ENCODE measurements at regions not wholly inside any gene's neighbourhood (a gene's known extent, or its start where the extent isn't known, plus 50 kb on each side); places are given as distances from the start of the nearest gene placed in this dataset.

DNA sequence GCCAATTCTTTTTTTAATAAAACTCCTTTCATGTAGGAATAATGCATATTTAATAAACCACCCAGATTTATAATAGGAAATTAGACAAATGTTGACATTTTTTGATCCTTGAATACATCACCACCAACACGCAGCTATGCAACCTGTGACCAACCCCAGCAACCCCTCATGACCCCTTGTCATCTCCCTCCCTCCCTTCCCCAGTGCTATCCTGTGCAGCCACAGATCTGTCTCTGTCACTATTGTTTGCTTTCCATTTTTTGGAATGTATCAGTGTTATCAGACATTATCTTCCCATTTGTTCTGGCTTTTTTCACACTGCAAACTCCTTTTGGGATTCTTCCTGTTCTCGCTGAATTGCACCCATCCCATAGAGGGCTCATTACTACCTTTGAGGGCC, 114.1 kb downstream of the VPREB1 start:
- no peak for DNase-seq
- no peak overlapping the region for H3K4me3 ChIP-seq
- no peaks in the 10 kb centered on the region for H3K36me3 ChIP-seq
- no peak overlapping the region for H3K27ac ChIP-seq
- H3K27me3 ChIP-seq = peaks cover 0 to 3% of the 10 kb centered on the region in 2 donors
- intact Hi-C loops (cut with DNase I; ENCODE audit: low total_unique reads) = no loop called here
- H3K9me3 ChIP-seq = no peaks in the 10 kb centered on the region
- no peaks in the 10 kb centered on the region for H3K4me1 ChIP-seq
- TF ChIP-seq, protein P1, sequence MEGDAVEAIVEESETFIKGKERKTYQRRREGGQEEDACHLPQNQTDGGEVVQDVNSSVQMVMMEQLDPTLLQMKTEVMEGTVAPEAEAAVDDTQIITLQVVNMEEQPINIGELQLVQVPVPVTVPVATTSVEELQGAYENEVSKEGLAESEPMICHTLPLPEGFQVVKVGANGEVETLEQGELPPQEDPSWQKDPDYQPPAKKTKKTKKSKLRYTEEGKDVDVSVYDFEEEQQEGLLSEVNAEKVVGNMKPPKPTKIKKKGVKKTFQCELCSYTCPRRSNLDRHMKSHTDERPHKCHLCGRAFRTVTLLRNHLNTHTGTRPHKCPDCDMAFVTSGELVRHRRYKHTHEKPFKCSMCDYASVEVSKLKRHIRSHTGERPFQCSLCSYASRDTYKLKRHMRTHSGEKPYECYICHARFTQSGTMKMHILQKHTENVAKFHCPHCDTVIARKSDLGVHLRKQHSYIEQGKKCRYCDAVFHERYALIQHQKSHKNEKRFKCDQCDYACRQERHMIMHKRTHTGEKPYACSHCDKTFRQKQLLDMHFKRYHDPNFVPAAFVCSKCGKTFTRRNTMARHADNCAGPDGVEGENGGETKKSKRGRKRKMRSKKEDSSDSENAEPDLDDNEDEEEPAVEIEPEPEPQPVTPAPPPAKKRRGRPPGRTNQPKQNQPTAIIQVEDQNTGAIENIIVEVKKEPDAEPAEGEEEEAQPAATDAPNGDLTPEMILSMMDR (IDR thresholded peaks at IDR 0.05) = no peak
- TF ChIP-seq POLR2A (IDR thresholded peaks at IDR 0.05) = no peak

DNA sequence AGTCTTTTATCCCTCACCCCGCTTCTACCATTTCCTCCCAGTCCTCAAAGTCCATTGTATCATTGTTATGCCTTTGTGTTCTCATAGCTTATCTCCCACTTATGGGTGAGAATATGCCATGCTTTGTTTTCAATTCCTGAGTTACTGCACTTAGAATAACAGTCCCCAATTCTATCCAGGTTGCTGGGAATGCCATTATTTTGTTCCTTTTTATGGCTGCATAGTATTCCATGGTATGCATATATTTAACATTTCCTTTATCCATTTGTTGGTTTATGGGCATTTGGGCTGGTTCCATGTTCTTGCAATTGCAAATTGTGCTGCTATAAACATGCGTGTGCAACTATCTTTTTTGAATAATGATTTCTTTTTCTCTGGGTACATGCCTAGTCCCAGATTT, 114.9 kb downstream of the VPREB1 start:
- Histone ChIP-seq H3K27ac (no peak overlapping the region), H3K4me1 (no peaks in the 10 kb centered on the region), H3K27me3 (peaks cover 0 to 3% of the 10 kb centered on the region in 2 donors), H3K4me3 (no peak overlapping the region), H3K36me3 (no peaks in the 10 kb centered on the region), H3K9me3 (no peaks in the 10 kb centered on the region)
- TF ChIP-seq, protein P1 (IDR thresholded peaks at IDR 0.05) = no peak
- no peak for TF ChIP-seq POLR2A (IDR thresholded peaks at IDR 0.05)
- DNase-seq = no peak
- intact Hi-C loops (cut with DNase I; ENCODE audit: low total_unique reads) = no loop called here

DNA sequence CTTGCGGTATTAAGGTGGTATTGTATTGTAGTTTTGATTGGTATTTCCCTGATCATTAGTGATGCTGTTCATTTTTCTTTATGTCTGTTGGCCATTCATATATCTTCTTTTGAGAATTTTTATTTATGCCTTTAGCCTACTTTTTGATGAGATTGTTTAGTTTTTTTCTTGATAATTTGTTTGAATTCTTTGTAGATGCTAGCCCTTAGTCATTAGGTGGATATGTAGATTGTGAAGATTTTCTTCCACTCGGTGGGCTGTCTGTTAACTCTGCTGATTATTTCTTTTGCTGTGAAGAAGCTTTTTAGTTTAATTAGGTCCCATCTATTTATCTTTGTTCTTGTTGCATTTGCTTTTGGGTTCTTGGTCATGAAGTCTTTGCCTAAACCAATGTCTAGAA, 115.4 kb downstream of the VPREB1 start:
- intact Hi-C loops (cut with DNase I; ENCODE audit: low total_unique reads) = no loop called here
- Histone ChIP-seq H3K4me3 (no peak overlapping the region), H3K9me3 (no peaks in the 10 kb centered on the region), H3K4me1 (no peaks in the 10 kb centered on the region), H3K27ac (no peak overlapping the region), H3K27me3 (peaks cover 0 to 3% of the 10 kb centered on the region in 2 donors), H3K36me3 (no peaks in the 10 kb centered on the region)
- TF ChIP-seq, protein P1 (IDR thresholded peaks at IDR 0.05) = no peak
- no peak for TF ChIP-seq POLR2A (IDR thresholded peaks at IDR 0.05)
- no peak for DNase-seq

DNA sequence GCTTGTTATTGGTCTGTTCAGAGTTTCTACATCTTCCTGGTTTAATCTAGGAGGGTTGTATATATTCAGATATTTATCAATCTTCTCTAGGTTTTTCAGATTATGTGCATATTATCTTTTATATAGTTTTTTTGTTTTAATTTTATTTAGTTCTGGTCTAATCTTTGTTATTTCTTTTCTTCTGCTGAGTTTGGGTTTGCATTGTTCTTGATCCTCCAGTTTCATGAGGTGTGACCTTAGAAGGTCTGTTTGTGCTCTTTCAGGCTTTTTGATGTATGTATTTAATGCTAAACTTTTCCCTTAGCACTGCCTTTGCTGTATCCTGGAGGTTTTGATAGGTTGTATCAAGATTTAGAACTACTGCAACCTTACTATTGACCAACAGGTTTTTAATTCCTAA, 117.7 kb downstream of the VPREB1 start:
- H3K4me1 ChIP-seq = no peaks in the 10 kb centered on the region
- no peak for TF ChIP-seq POLR2A (IDR thresholded peaks at IDR 0.05)
- TF ChIP-seq, protein P1 (IDR thresholded peaks at IDR 0.05) = no peak
- no peak overlapping the region for H3K27ac ChIP-seq
- H3K36me3 ChIP-seq = no peaks in the 10 kb centered on the region
- no peak for DNase-seq
- H3K27me3 ChIP-seq = peaks cover 0 to 3% of the 10 kb centered on the region in 2 donors
- H3K9me3 ChIP-seq = no peaks in the 10 kb centered on the region
- intact Hi-C loops (cut with DNase I; ENCODE audit: low total_unique reads) = no loop called here
- no peak overlapping the region for H3K4me3 ChIP-seq

- Histone ChIP-seq H3K27ac (no peak overlapping the region), H3K4me3 (no peak overlapping the region), H3K9me3 (no peaks in the 10 kb centered on the region), H3K27me3 (peaks cover 0 to 3% of the 10 kb centered on the region in 2 donors), H3K36me3 (no peaks in the 10 kb centered on the region), H3K4me1 (no peaks in the 10 kb centered on the region)
- intact Hi-C loops (cut with DNase I; ENCODE audit: low total_unique reads) = no loop called here
- DNase-seq = no peak
- TF ChIP-seq POLR2A (IDR thresholded peaks at IDR 0.05) = no peak
- TF ChIP-seq, protein P1 (IDR thresholded peaks at IDR 0.05) = no peak
Observed at GRCh38 chr22:22362936-22363335, 118.3 kb downstream of the VPREB1 start.

All from uterus (tissue), 3 donors.